ENCODE measurements at regions not wholly inside any gene's neighbourhood (a gene's known extent, or its start where the extent isn't known, plus 50 kb on each side); places are given as distances from the start of the nearest gene placed in this dataset.

- Histone ChIP-seq H3K9me3 (peaks cover 0 to 31% (median 0%) of the 10 kb centered on the region in 4 donors), H3K36me3 (no peaks in the 10 kb centered on the region), H3K4me1 (no peaks in the 10 kb centered on the region), H3K4me3 (no peak overlapping the region), H3K27ac (no peak overlapping the region), H3K27me3 (no peaks in the 10 kb centered on the region)
- DNase-seq (ENCODE audit: low spot score in 2 of 2) = no peak
- no peak for TF ChIP-seq EP300 (IDR thresholded peaks at IDR 0.05)
- WGBS, 2 donors = 57 to 65% methylated on average over 4 of the region's 4 CpGs
Measured at GRCh38 chr16:55102531-55102930, 171.9 kb downstream of the IRX5 start.

- H3K27ac ChIP-seq = no peak overlapping the region
- TF ChIP-seq POLR2A (IDR thresholded peaks at IDR 0.05) = no peak
- no peak overlapping the region for H3K4me3 ChIP-seq
- WGBS, 2 donors = 79 to 86% methylated on average over 3 of the region's 3 CpGs
- no peak for DNase-seq (ENCODE audit: low spot score in 2 of 2)
- H3K27me3 ChIP-seq = no peaks in the 10 kb centered on the region
- H3K36me3 ChIP-seq = no peaks in the 10 kb centered on the region
- peaks cover 0 to 2% (median 0%) of the 10 kb centered on the region in 4 donors for H3K9me3 ChIP-seq
- no peaks in the 10 kb centered on the region for H3K4me1 ChIP-seq
Measured at GRCh38 chr16:55107851-55108250, 177.2 kb downstream of the IRX5 start.

GRCh38 chr16:55113210-55113609 lies 182.5 kb downstream of the IRX5 start:
- Histone ChIP-seq H3K27ac (no peak overlapping the region), H3K36me3 (no peaks in the 10 kb centered on the region), H3K4me3 (no peak overlapping the region), H3K27me3 (no peaks in the 10 kb centered on the region), H3K9me3 (no peaks in the 10 kb centered on the region), H3K4me1 (no peaks in the 10 kb centered on the region)
- no peak for DNase-seq (ENCODE audit: low spot score in 2 of 2)
- TF ChIP-seq CTCF (IDR thresholded peaks at IDR 0.05) (no peak), EP300 (IDR thresholded peaks at IDR 0.05) (no peak), POLR2A (IDR thresholded peaks at IDR 0.05) (no peak)
- 81 to 85% methylated on average over 2 of the region's 2 CpGs for WGBS, 2 donors

GRCh38 chr16:55115506-55115905 lies 184.8 kb downstream of the IRX5 start:
- 86 to 93% methylated on average over 2 of the region's 2 CpGs for WGBS, 2 donors
- TF ChIP-seq CTCF (IDR thresholded peaks at IDR 0.05) = no peak
- TF ChIP-seq POLR2A (IDR thresholded peaks at IDR 0.05) = no peak
- no peak for TF ChIP-seq EP300 (IDR thresholded peaks at IDR 0.05)
- H3K4me1 ChIP-seq = no peaks in the 10 kb centered on the region
- no peak for DNase-seq (ENCODE audit: low spot score in 2 of 2)
- H3K9me3 ChIP-seq = no peaks in the 10 kb centered on the region
- H3K4me3 ChIP-seq = no peak overlapping the region
- H3K36me3 ChIP-seq = no peaks in the 10 kb centered on the region
- H3K27me3 ChIP-seq = no peaks in the 10 kb centered on the region
- no peak overlapping the region for H3K27ac ChIP-seq

GRCh38 chr16:55116165-55116920 lies 185.7 kb downstream of the IRX5 start:
- H3K4me3 ChIP-seq = no peak overlapping the region
- no peak for TF ChIP-seq POLR2A (IDR thresholded peaks at IDR 0.05)
- TF ChIP-seq CTCF (IDR thresholded peaks at IDR 0.05) = no peak
- no peak for TF ChIP-seq EP300 (IDR thresholded peaks at IDR 0.05)
- no peaks in the 10 kb centered on the region for H3K27me3 ChIP-seq
- WGBS, 2 donors = 72 to 75% methylated on average over 14 of the region's 14 CpGs
- H3K27ac ChIP-seq = no peak overlapping the region
- H3K4me1 ChIP-seq = no peaks in the 10 kb centered on the region
- DNase-seq (ENCODE audit: low spot score in 2 of 2) = no peak
- H3K9me3 ChIP-seq = no peaks in the 10 kb centered on the region
- no peaks in the 10 kb centered on the region for H3K36me3 ChIP-seq

GRCh38 chr16:55118701-55119260 lies 188.1 kb downstream of the IRX5 start:
- Histone ChIP-seq H3K27me3 (no peaks in the 10 kb centered on the region), H3K36me3 (no peaks in the 10 kb centered on the region), H3K4me3 (no peak overlapping the region), H3K9me3 (peaks cover 0 to 22% (median 3%) of the 10 kb centered on the region in 4 donors), H3K27ac (no peak overlapping the region), H3K4me1 (no peaks in the 10 kb centered on the region)
- no peak for DNase-seq (ENCODE audit: low spot score in 2 of 2)
- TF ChIP-seq CTCF (IDR thresholded peaks at IDR 0.05) (no peak), EP300 (IDR thresholded peaks at IDR 0.05) (no peak), POLR2A (IDR thresholded peaks at IDR 0.05) (no peak)
- 85 to 90% methylated on average over 10 of the region's 10 CpGs for WGBS, 2 donors

Data from tibial nerve (tissue), 4 donors.